Breast epithelium (tissue), 4 donors: ENCODE measurements at regions not wholly inside any gene's neighbourhood (a gene's known extent, or its start where the extent isn't known, plus 50 kb on each side); places are given as distances from the start of the nearest gene placed in this dataset.

Experiments used
- DNase-seq, 2 donors: peaks; one replicate each; pipeline ENCODE4 v3.0.0-alpha.2; 2019; ENCODE audit warnings: low spot score in 2 of 2
- H3K27ac ChIP-seq, 2 donors: fragments of 200-600 bp; sonication (generic) in 1 of 2; one replicate each; pipeline ENCODE4 v1.5.1; 2016 to 2019; ENCODE audit warnings: mild to moderate bottlenecking in 1 of 2
- H3K27me3 ChIP-seq, 2 donors: fragments of 200-600 bp; sonication (generic) in 1 of 2; one replicate each; pipeline versions ENCODE4 v1.5.1 to v1.6.0; 2017 to 2019; ENCODE audit warnings: control low read depth in 1 of 2, mild to moderate bottlenecking in 1 of 2
- H3K36me3 ChIP-seq: fragments of 200-600 bp; one replicate; pipeline ENCODE4 v1.5.1; 2019
- H3K4me1 ChIP-seq, 2 donors: fragments of 200-600 bp; sonication (generic); one replicate each; pipeline ENCODE4 v1.5.1; 2016 to 2019; ENCODE audit warnings: control low read depth in 1 of 2
- H3K4me3 ChIP-seq, 3 donors: fragments of 200-600 bp; sonication (generic); 1 replicate in 2 of 3; 2 replicates in 1 of 3; pipeline ENCODE4 v1.5.1; 2016 to 2019; ENCODE audit warnings: mild to moderate bottlenecking in 3 of 3, moderate library complexity in 2 of 3
- H3K9me3 ChIP-seq, 2 donors: fragments of 200-600 bp; sonication (generic) in 1 of 2; one replicate each; pipeline ENCODE4 v1.5.1; 2016 to 2019; ENCODE audit warnings: control low read depth in 1 of 2
- POLR2A ChIP-seq: fragments of 450-650 bp; IDR thresholded peaks from one replicate; pipeline ENCODE4 v1.6.1; 2016; ENCODE audit warnings: antibody characterized with exemption, mild to moderate bottlenecking, moderate library complexity
- POLR2AphosphoS5 ChIP-seq, 3 donors: sonication (generic); formaldehyde crosslinking; IDR thresholded peaks; one replicate each; pipeline ENCODE4 v1.6.1; 2017; ENCODE audit warnings: antibody characterized with exemption in 3 of 3
- intact Hi-C: fragments of 100-400 bp; cut with DNase I; formaldehyde crosslinking; loops from one replicate; pipeline ENCODE4 v1.15.1; 2023; ENCODE audit warnings: low total_unique reads
- TF ChIP-seq, protein P1 (sequence below), 3 donors: fragments of 450-650 bp; IDR thresholded peaks; one replicate each; pipeline ENCODE4 v1.5.1; 2016 to 2017; ENCODE audit warnings: antibody characterized with exemption in 3 of 3, mild to moderate bottlenecking in 3 of 3, moderate library complexity in 3 of 3

DNA sequence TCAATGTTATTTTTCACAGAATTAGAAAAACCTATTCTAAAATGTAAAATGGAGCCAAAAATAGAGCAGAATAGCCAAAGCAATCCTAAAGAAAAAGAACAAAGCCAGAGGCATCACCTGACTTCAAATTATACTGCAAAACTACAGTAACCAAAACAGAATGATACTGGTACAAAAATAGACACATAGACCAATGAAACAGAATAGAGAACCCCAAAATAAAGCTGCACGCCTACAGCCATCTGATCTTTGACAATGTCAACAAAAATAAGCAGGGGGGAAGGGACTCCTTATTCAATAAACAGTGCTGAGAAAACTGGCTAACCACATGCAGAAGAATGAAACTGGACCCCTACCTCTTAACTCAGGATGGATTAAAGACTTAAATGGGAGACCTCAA, 65.8 kb upstream of the PDE4D start:
- H3K27me3 ChIP-seq, result no peaks in the 10 kb centered on the region
- H3K9me3 ChIP-seq, result no peaks in the 10 kb centered on the region
- no peaks in the 10 kb centered on the region for H3K4me1 ChIP-seq
- DNase-seq, result no peak
- H3K4me3 ChIP-seq, result no peak overlapping the region
- intact Hi-C loops, result no loop called here
- no peak overlapping the region for H3K27ac ChIP-seq
- no peaks in the 10 kb centered on the region for H3K36me3 ChIP-seq
- TF ChIP-seq, protein P1, sequence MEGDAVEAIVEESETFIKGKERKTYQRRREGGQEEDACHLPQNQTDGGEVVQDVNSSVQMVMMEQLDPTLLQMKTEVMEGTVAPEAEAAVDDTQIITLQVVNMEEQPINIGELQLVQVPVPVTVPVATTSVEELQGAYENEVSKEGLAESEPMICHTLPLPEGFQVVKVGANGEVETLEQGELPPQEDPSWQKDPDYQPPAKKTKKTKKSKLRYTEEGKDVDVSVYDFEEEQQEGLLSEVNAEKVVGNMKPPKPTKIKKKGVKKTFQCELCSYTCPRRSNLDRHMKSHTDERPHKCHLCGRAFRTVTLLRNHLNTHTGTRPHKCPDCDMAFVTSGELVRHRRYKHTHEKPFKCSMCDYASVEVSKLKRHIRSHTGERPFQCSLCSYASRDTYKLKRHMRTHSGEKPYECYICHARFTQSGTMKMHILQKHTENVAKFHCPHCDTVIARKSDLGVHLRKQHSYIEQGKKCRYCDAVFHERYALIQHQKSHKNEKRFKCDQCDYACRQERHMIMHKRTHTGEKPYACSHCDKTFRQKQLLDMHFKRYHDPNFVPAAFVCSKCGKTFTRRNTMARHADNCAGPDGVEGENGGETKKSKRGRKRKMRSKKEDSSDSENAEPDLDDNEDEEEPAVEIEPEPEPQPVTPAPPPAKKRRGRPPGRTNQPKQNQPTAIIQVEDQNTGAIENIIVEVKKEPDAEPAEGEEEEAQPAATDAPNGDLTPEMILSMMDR (IDR thresholded peaks at IDR 0.05), result no peak
- no peak for TF ChIP-seq POLR2A
- no peak for TF ChIP-seq POLR2AphosphoS5 (IDR thresholded peaks at IDR 0.05)

DNA sequence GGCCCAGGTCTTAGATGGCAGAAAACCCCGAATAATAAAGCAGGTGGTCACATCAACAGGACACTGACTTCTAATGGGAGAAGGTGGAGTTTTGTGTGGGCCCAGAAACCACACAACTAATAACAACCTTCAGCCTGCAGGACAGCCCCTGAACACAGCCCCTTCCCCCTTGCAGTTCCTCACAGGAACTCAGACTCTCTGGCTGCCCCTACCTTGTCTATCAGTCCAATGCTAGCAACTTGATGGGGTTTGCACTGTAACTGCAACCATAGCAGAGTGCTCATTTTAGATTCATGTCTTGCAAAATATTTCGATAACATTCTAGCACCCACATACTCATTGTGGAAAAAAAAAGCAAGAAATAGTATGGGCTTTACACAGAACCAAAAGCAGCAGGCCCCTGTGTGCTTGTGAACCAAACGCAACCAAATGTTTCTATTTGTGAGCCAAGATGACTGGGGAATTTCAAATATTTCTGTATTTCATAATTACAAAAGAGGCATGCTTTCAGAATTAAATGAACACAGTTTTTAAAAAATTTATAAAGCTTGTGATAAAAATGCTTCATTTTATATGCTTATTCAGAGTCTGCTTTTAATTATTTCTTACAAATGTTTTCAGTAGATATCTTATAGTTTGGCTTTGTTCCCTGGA, 62.7 kb upstream of the PDE4D start:
- Histone ChIP-seq H3K36me3 (no peaks in the 10 kb centered on the region), H3K9me3 (no peaks in the 10 kb centered on the region), H3K27ac (no peak overlapping the region), H3K27me3 (no peaks in the 10 kb centered on the region), H3K4me1 (no peaks in the 10 kb centered on the region), H3K4me3 (no peak overlapping the region)
- intact Hi-C loops, result no loop called here
- DNase-seq, result no peak
- TF ChIP-seq POLR2AphosphoS5 (IDR thresholded peaks at IDR 0.05) (no peak), POLR2A (no peak)
- TF ChIP-seq, protein P1 (IDR thresholded peaks at IDR 0.05), result no peak

DNA sequence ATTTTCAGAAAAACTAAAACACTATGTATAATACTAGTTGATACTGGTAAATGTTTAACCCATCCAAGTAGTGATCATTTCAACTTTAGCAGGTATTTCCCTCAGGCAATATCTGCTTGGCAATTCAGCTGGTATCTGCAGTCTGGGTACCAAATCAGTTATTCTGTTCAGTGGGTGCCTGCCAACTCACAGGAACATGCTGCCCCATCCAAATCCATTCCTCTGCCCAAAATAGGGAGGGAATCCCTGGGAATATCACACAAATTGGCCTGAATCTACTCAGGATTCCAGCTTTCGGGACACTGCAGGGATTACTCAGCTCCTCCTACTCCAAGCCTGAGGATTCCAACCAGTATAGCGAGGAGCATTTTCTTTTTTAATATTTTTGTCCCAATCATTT, 61.7 kb upstream of the PDE4D start:
- no peak for DNase-seq
- H3K4me1 ChIP-seq, result no peaks in the 10 kb centered on the region
- H3K27ac ChIP-seq, result no peak overlapping the region
- no peaks in the 10 kb centered on the region for H3K27me3 ChIP-seq
- intact Hi-C loops, result no loop called here
- TF ChIP-seq, protein P1 (IDR thresholded peaks at IDR 0.05), result no peak
- TF ChIP-seq POLR2A, result no peak
- no peak for TF ChIP-seq POLR2AphosphoS5 (IDR thresholded peaks at IDR 0.05)
- no peaks in the 10 kb centered on the region for H3K9me3 ChIP-seq
- no peaks in the 10 kb centered on the region for H3K36me3 ChIP-seq
- H3K4me3 ChIP-seq, result no peak overlapping the region

DNA sequence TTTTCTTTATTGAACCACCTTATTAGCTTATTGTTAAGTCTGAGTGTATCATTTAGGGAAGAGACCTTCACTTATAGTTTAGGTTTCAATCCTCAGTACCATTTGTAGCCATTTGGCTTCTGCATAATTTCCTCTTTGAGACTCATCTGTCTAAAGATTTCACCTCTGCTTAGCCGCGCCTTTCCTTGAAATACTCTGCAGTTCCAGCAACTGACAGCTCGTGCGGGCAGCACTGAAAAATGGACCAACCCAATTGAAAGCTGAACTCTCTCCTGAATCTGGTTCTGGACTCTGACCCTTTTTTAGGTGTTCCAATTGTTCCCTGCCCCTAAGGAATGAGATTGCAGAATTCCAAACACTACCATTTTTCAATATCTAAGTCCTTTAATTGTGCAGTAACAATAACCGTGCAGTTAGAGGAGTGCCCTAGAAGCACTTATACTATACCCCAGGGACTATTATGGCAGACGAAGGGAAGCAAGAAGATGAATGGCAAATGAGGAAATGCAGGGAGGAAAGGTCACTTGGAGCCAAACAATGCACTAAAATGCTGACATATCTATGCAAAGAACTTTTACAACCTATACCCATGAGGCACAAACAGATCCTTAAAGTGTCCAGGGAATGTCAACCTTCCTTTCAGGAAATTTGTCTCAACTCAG, 50.1 kb upstream of the PDE4D start:
- Histone ChIP-seq H3K9me3 (no peaks in the 10 kb centered on the region), H3K27ac (no peak overlapping the region), H3K27me3 (no peaks in the 10 kb centered on the region), H3K4me1 (no peaks in the 10 kb centered on the region), H3K4me3 (no peak overlapping the region), H3K36me3 (no peaks in the 10 kb centered on the region)
- TF ChIP-seq POLR2A, result no peak
- no peak for TF ChIP-seq POLR2AphosphoS5 (IDR thresholded peaks at IDR 0.05)
- TF ChIP-seq, protein P1 (IDR thresholded peaks at IDR 0.05), result no peak
- DNase-seq, result no peak
- intact Hi-C loops, result no loop called here
